CD4-positive, CD25-positive, alpha-beta regulatory T cell (primary cell): ENCODE measurements at regions not wholly inside any gene's neighbourhood (a gene's known extent, or its start where the extent isn't known, plus 50 kb on each side); places are given as distances from the start of the nearest gene placed in this dataset.

Source experiments
- ATAC-seq, 2 donors: fragments of 150-1000 bp; cut with Tn5 transposase; one replicate each; pipeline ENCODE4 v1.10.0; 2021; ENCODE audit warnings: low read depth in 2 of 2, moderate number of reproducible peaks in 2 of 2, moderate library complexity in 1 of 2
- DNase-seq, 3 donors: peaks; one replicate each; pipeline versions ENCODE4 v3.0.0 to v3.0.0-alpha.2; 2012 to 2022; ENCODE audit warnings: mixed read lengths in 1 of 3
- H3K27ac ChIP-seq: one replicate; pipeline ENCODE4 v1.7.0; 2013; ENCODE audit warnings: mild to moderate bottlenecking, low read length; ENCODE audit not compliant: insufficient read depth, poor library complexity, severe bottlenecking
- H3K27me3 ChIP-seq: one replicate; pipeline ENCODE4 v1.7.0; 2013; ENCODE audit warnings: low read length; ENCODE audit not compliant: control insufficient read depth, insufficient read depth
- H3K36me3 ChIP-seq: one replicate; pipeline ENCODE4 v1.7.0; 2013; ENCODE audit warnings: mild to moderate bottlenecking, low read length, moderate library complexity; ENCODE audit not compliant: control insufficient read depth, insufficient read depth
- H3K4me1 ChIP-seq: 2 replicates; pipeline ENCODE4 v1.7.0; 2013; ENCODE audit warnings: mild to moderate bottlenecking, low read length; ENCODE audit not compliant: insufficient read depth, control insufficient read depth, poor library complexity, severe bottlenecking
- H3K4me3 ChIP-seq: one replicate; pipeline ENCODE4 v1.7.0; 2013; ENCODE audit warnings: low read depth, mild to moderate bottlenecking, low read length, moderate library complexity
- H3K9me3 ChIP-seq, 2 experiments: 1 replicate in 1 of 2; 2 replicates in 1 of 2; pipeline ENCODE4 v1.7.0; 2013; ENCODE audit warnings: low read length in 2 of 2, mild to moderate bottlenecking in 1 of 2, moderate library complexity in 1 of 2; ENCODE audit not compliant: control insufficient read depth in 2 of 2
- H3K27ac Mint-ChIP-seq, 3 donors: one replicate each; pipeline ENCODE4 v1.8.0; 2020 to 2022; ENCODE audit warnings: mild to moderate bottlenecking in 3 of 3, mixed read lengths in 3 of 3, moderate library complexity in 2 of 3
- H3K27me3 Mint-ChIP-seq: one replicate; pipeline ENCODE4 v1.8.0; 2022; ENCODE audit warnings: mild to moderate bottlenecking, mixed read lengths
- H3K36me3 Mint-ChIP-seq: one replicate; pipeline ENCODE4 v1.8.0; 2020; ENCODE audit warnings: mixed read lengths
- H3K4me1 Mint-ChIP-seq, 4 donors: one replicate each; pipeline ENCODE4 v1.8.0; 2020 to 2022; ENCODE audit warnings: mixed read lengths in 4 of 4, mild to moderate bottlenecking in 1 of 4
- H3K4me3 Mint-ChIP-seq, 4 donors: one replicate each; pipeline ENCODE4 v1.8.0; 2020 to 2022; ENCODE audit warnings: mild to moderate bottlenecking in 4 of 4, mixed read lengths in 4 of 4, moderate library complexity in 3 of 4
- H3K9me3 Mint-ChIP-seq, 7 donors: one replicate each; pipeline ENCODE4 v1.8.0; 2020 to 2022; ENCODE audit warnings: mixed read lengths in 7 of 7, mild to moderate bottlenecking in 3 of 7, moderate library complexity in 2 of 7

GRCh38 chr11:45723397-45723796, 58.0 kb upstream of the CHST1 start:
- DNase-seq (no peak), ATAC-seq (no peak)
- Mint-ChIP-seq H3K27me3 (peaks cover 22% of the 10 kb centered on the region), H3K27ac (no peak overlapping the region), H3K9me3 (no peaks in the 10 kb centered on the region), H3K4me1 (no peaks in the 10 kb centered on the region), H3K36me3 (no peaks in the 10 kb centered on the region), H3K4me3 (no peak overlapping the region)
- Histone ChIP-seq H3K27ac (no peak overlapping the region), H3K4me1 (no peaks in the 10 kb centered on the region), H3K9me3 (no peaks in the 10 kb centered on the region), H3K4me3 (no peak overlapping the region), H3K36me3 (no peaks in the 10 kb centered on the region), H3K27me3 (no peaks in the 10 kb centered on the region)

- H3K36me3 Mint-ChIP-seq: no peaks in the 10 kb centered on the region
- H3K4me1 ChIP-seq: no peaks in the 10 kb centered on the region
- DNase-seq: no peak
- H3K9me3 Mint-ChIP-seq: no peaks in the 10 kb centered on the region
- no peak overlapping the region for H3K4me3 ChIP-seq
- no peaks in the 10 kb centered on the region for H3K36me3 ChIP-seq
- H3K27ac Mint-ChIP-seq: no peak overlapping the region
- H3K27me3 Mint-ChIP-seq: peaks cover 17% of the 10 kb centered on the region
- H3K4me3 Mint-ChIP-seq: no peak overlapping the region
- no peaks in the 10 kb centered on the region for H3K4me1 Mint-ChIP-seq
- no peaks in the 10 kb centered on the region for H3K9me3 ChIP-seq
- ATAC-seq: no peak
- no peak overlapping the region for H3K27ac ChIP-seq
- no peaks in the 10 kb centered on the region for H3K27me3 ChIP-seq
Measured at GRCh38 chr11:45722144-45722543, 56.7 kb upstream of the CHST1 start.

- peaks cover 0 to 2% (median 0%) of the 10 kb centered on the region in 7 donors for H3K9me3 Mint-ChIP-seq
- Histone ChIP-seq H3K9me3 (no peaks in the 10 kb centered on the region), H3K27ac (no peak overlapping the region), H3K4me1 (no peaks in the 10 kb centered on the region), H3K4me3 (no peak overlapping the region), H3K27me3 (peaks cover 5% of the 10 kb centered on the region), H3K36me3 (no peaks in the 10 kb centered on the region)
- DNase-seq: no peak
- H3K27ac Mint-ChIP-seq: no peak overlapping the region
- no peaks in the 10 kb centered on the region for H3K4me1 Mint-ChIP-seq
- H3K27me3 Mint-ChIP-seq: peaks cover 4% of the 10 kb centered on the region
- H3K36me3 Mint-ChIP-seq: no peaks in the 10 kb centered on the region
- no peak for ATAC-seq
- H3K4me3 Mint-ChIP-seq: no peak overlapping the region
Measured at GRCh38 chr11:45717526-45717925, 52.1 kb upstream of the CHST1 start.

GRCh38 chr11:45715418-45715817, 50.0 kb upstream of the CHST1 start:
- Mint-ChIP-seq H3K4me3 (no peak overlapping the region), H3K4me1 (no peaks in the 10 kb centered on the region), H3K9me3 (peaks cover 0 to 2% (median 0%) of the 10 kb centered on the region in 7 donors), H3K27me3 (peaks cover 15% of the 10 kb centered on the region), H3K27ac (no peak overlapping the region), H3K36me3 (no peaks in the 10 kb centered on the region)
- Histone ChIP-seq H3K4me1 (no peaks in the 10 kb centered on the region), H3K27ac (no peak overlapping the region), H3K4me3 (no peak overlapping the region), H3K27me3 (peaks cover 7% of the 10 kb centered on the region), H3K36me3 (no peaks in the 10 kb centered on the region), H3K9me3 (no peaks in the 10 kb centered on the region)
- DNase-seq (no peak), ATAC-seq (no peak)
